Stomach (tissue), 8 donors: ENCODE measurements at regions not wholly inside any gene's neighbourhood (a gene's known extent, or its start where the extent isn't known, plus 50 kb on each side); places are given as distances from the start of the nearest gene placed in this dataset.

Source experiments
- DNase-seq, 2 donors: peaks; one replicate each; pipeline versions ENCODE4 v3.0.0 to v3.0.0-alpha.2; 2013 to 2019
- H3K27ac ChIP-seq, 5 donors: fragments of 200-600 bp in 4 of 5; sonication (generic) in 4 of 5; one replicate each; pipeline ENCODE4 v1.5.1; 2013 to 2019; ENCODE audit warnings: mild to moderate bottlenecking in 1 of 5, moderate library complexity in 1 of 5
- H3K27me3 ChIP-seq, 3 donors: fragments of 200-600 bp; sonication (generic); one replicate each; pipeline ENCODE4 v1.5.1; 2017 to 2019; ENCODE audit warnings: mixed run types in 1 of 3
- H3K36me3 ChIP-seq, 4 donors: fragments of 200-600 bp; sonication (generic); 1 replicate in 3 of 4; 2 replicates in 1 of 4; pipeline ENCODE4 v1.5.1; 2016 to 2019
- H3K4me1 ChIP-seq, 4 donors: fragments of 200-600 bp; sonication (generic); one replicate each; pipeline ENCODE4 v1.5.1; 2016 to 2019
- H3K4me3 ChIP-seq, 4 donors: fragments of 200-600 bp; sonication (generic) in 3 of 4; one replicate each; pipeline ENCODE4 v1.5.1; 2016 to 2019; ENCODE audit warnings: mild to moderate bottlenecking in 1 of 4
- H3K9me3 ChIP-seq, 4 donors: fragments of 200-600 bp; sonication (generic); one replicate each; pipeline ENCODE4 v1.5.1; 2016 to 2019
- EP300 ChIP-seq: sonication (generic); formaldehyde crosslinking; IDR thresholded peaks from one replicate; pipeline ENCODE4 v1.6.1; 2017; ENCODE audit warnings: antibody characterized with exemption
- POLR2A ChIP-seq, 4 donors: fragments of 450-650 bp; IDR thresholded peaks; one replicate each; pipeline ENCODE4 v1.6.1; 2016; ENCODE audit warnings: antibody characterized with exemption in 4 of 4, control low read depth in 2 of 4, mild to moderate bottlenecking in 1 of 4, moderate library complexity in 1 of 4
- POLR2AphosphoS5 ChIP-seq, 3 donors: sonication (generic); formaldehyde crosslinking; IDR thresholded peaks; one replicate each; pipeline ENCODE4 v1.6.1; 2016; ENCODE audit warnings: antibody characterized with exemption in 3 of 3
- WGBS, 5 donors: extraction: QIAGEN DNeasy Blood & Tissue Kit in 3 of 5; methylation state at CpG; one replicate each; pipeline versions ENCODE4 v1.1.5 to v1.1.7; 2013 to 2018; 5-methylcytosine and 5-hydroxymethylcytosine counted together
- intact Hi-C: fragments of 100-400 bp; cut with DNase I; formaldehyde crosslinking; loops from one replicate; pipeline ENCODE4 v1.15.1; 2023; ENCODE audit warnings: low total_unique reads
- TF ChIP-seq, protein P1 (sequence below), 7 experiments: fragments of 450-650 bp in 4 of 7; fragments of 200-600 bp in 3 of 7; sonication (generic) in 3 of 7; IDR thresholded peaks; one replicate each; pipeline ENCODE4 v1.5.1; 2016 to 2019; ENCODE audit warnings: antibody characterized with exemption in 7 of 7, control low read depth in 2 of 7, mild to moderate bottlenecking in 1 of 7
- donor health status: healthy with polysubstance abuse.
- donor health status: Bipolar disorder and iron deficiency.
- donor health status: healthy.

- WGBS, 5 donors, result 76 to 95% (median 88%) methylated on average over 1 of the region's 1 CpG
- intact Hi-C loops, result no loop called here
- H3K9me3 ChIP-seq, result peaks cover 0 to 7% (median 0%) of the 10 kb centered on the region in 4 donors
- TF ChIP-seq, protein P1, sequence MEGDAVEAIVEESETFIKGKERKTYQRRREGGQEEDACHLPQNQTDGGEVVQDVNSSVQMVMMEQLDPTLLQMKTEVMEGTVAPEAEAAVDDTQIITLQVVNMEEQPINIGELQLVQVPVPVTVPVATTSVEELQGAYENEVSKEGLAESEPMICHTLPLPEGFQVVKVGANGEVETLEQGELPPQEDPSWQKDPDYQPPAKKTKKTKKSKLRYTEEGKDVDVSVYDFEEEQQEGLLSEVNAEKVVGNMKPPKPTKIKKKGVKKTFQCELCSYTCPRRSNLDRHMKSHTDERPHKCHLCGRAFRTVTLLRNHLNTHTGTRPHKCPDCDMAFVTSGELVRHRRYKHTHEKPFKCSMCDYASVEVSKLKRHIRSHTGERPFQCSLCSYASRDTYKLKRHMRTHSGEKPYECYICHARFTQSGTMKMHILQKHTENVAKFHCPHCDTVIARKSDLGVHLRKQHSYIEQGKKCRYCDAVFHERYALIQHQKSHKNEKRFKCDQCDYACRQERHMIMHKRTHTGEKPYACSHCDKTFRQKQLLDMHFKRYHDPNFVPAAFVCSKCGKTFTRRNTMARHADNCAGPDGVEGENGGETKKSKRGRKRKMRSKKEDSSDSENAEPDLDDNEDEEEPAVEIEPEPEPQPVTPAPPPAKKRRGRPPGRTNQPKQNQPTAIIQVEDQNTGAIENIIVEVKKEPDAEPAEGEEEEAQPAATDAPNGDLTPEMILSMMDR (IDR thresholded peaks at IDR 0.05), result no peak
- no peak for TF ChIP-seq POLR2A (IDR thresholded peaks at IDR 0.05)
- no peak for TF ChIP-seq EP300
- no peak for TF ChIP-seq POLR2AphosphoS5 (IDR thresholded peaks at IDR 0.05)
- DNase-seq, result no peak
- no peak overlapping the region for H3K27ac ChIP-seq
- no peak overlapping the region for H3K4me3 ChIP-seq
- no peaks in the 10 kb centered on the region for H3K4me1 ChIP-seq
- no peaks in the 10 kb centered on the region for H3K36me3 ChIP-seq
- no peaks in the 10 kb centered on the region for H3K27me3 ChIP-seq
Measured at GRCh38 chr12:23088594-23088993, 463.6 kb downstream of the ETNK1 start.

GRCh38 chr12:23093488-23093887, 468.5 kb downstream of the ETNK1 start:
- peaks cover 0 to 1% (median 0%) of the 10 kb centered on the region in 4 donors for H3K9me3 ChIP-seq
- 86 to 94% (median 92%) methylated on average over 2 of the region's 2 CpGs for WGBS, 5 donors
- no peaks in the 10 kb centered on the region for H3K4me1 ChIP-seq
- H3K27ac ChIP-seq, result no peak overlapping the region
- no peak for DNase-seq
- TF ChIP-seq EP300, result no peak
- TF ChIP-seq, protein P1 (IDR thresholded peaks at IDR 0.05), result no peak
- H3K36me3 ChIP-seq, result no peaks in the 10 kb centered on the region
- H3K4me3 ChIP-seq, result no peak overlapping the region
- intact Hi-C loops, result no loop called here
- H3K27me3 ChIP-seq, result no peaks in the 10 kb centered on the region

DNA sequence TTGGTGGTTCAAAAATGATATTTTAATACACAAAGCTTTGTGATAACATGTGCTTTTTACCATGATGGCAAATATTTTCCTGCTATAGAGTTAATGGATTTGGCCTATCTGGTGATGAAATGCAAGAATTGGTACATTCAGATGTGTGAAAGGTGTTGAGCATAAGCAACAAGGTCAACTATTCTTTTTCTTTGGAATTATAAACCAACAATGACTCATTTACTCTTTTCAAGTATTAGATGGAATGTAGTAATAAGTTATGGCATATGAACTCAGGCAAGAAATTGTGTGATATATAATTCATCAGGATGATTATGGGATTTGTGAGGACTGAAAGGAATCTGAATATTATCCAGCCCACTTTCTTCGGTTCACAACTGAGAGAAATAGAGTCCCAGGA, 471.4 kb downstream of the ETNK1 start:
- Histone ChIP-seq H3K9me3 (no peaks in the 10 kb centered on the region), H3K27me3 (no peaks in the 10 kb centered on the region), H3K4me3 (no peak overlapping the region), H3K27ac (no peak overlapping the region), H3K4me1 (no peaks in the 10 kb centered on the region), H3K36me3 (no peaks in the 10 kb centered on the region)
- intact Hi-C loops, result no loop called here
- WGBS, 5 donors, result 76 to 96% (median 93%) methylated on average over 1 of the region's 1 CpG
- DNase-seq, result no peak
- TF ChIP-seq POLR2A (IDR thresholded peaks at IDR 0.05) (no peak), POLR2AphosphoS5 (IDR thresholded peaks at IDR 0.05) (no peak), EP300 (no peak)
- TF ChIP-seq, protein P1 (IDR thresholded peaks at IDR 0.05), result no peak

GRCh38 chr12:23098110-23098509, 473.1 kb downstream of the ETNK1 start:
- 82 to 94% (median 88%) methylated on average over 5 of the region's 5 CpGs for WGBS, 5 donors
- Histone ChIP-seq H3K4me1 (no peaks in the 10 kb centered on the region), H3K27ac (no peak overlapping the region), H3K9me3 (no peaks in the 10 kb centered on the region), H3K4me3 (no peak overlapping the region), H3K27me3 (no peaks in the 10 kb centered on the region), H3K36me3 (no peaks in the 10 kb centered on the region)
- intact Hi-C loops, result no loop called here
- no peak for DNase-seq
- TF ChIP-seq, protein P1 (IDR thresholded peaks at IDR 0.05), result no peak
- TF ChIP-seq POLR2AphosphoS5 (IDR thresholded peaks at IDR 0.05) (no peak), POLR2A (IDR thresholded peaks at IDR 0.05) (no peak), EP300 (no peak)
